Cardiac fibroblast (primary cell): ENCODE measurements at regions not wholly inside any gene's neighbourhood (a gene's known extent, or its start where the extent isn't known, plus 50 kb on each side); places are given as distances from the start of the nearest gene placed in this dataset.
"Not testable (repeated sequence)": the region's sequence is repeated elsewhere in the genome, so short reads cannot be mapped to it uniquely, and the experiment has no call there.

Experiments
- DNase-seq, 2 donors: peaks; one replicate each; pipeline versions ENCODE4 v3.0.0 to v3.0.0-alpha.2; 2010; ENCODE audit warnings: low read depth in 2 of 2
- H3K4me3 ChIP-seq, 2 donors: replicated peaks in 1 of 2; 1 replicate in 1 of 2; 2 replicates in 1 of 2; pipeline ENCODE4 v1.5.1; 2011; ENCODE audit warnings: low read depth in 2 of 2, low read length in 2 of 2, mild to moderate bottlenecking in 2 of 2, moderate library complexity in 1 of 2
- TF ChIP-seq, protein P1 (sequence below): IDR thresholded peaks from one replicate; pipeline ENCODE4 v1.5.1; 2011; ENCODE audit warnings: low read depth, mild to moderate bottlenecking, low read length, inconsistent platforms

DNA sequence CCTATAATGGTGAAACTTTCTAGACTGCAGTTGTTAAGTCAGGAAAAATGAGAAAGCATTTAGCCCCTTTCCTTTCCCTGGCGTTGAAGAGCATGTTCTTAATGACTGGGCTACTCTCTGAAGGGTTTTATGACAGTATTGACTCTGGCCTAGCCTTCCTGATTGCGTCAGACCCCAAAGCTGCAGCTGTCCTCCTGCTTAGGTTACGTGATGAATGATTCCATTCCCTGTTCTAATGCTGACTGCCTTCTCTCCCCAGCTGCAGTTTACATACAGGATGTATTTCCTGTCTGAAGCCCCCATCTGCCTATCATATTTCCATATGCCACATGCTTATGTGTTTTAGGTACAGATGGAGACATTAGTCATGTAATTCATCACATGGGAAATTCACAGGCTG, 105.8 kb upstream of the EGFL6 start:
- DNase-seq = peak; percentile 85 to 96
- H3K4me3 ChIP-seq = no peak overlapping the region
- TF ChIP-seq, protein P1, sequence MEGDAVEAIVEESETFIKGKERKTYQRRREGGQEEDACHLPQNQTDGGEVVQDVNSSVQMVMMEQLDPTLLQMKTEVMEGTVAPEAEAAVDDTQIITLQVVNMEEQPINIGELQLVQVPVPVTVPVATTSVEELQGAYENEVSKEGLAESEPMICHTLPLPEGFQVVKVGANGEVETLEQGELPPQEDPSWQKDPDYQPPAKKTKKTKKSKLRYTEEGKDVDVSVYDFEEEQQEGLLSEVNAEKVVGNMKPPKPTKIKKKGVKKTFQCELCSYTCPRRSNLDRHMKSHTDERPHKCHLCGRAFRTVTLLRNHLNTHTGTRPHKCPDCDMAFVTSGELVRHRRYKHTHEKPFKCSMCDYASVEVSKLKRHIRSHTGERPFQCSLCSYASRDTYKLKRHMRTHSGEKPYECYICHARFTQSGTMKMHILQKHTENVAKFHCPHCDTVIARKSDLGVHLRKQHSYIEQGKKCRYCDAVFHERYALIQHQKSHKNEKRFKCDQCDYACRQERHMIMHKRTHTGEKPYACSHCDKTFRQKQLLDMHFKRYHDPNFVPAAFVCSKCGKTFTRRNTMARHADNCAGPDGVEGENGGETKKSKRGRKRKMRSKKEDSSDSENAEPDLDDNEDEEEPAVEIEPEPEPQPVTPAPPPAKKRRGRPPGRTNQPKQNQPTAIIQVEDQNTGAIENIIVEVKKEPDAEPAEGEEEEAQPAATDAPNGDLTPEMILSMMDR = no peak

DNA sequence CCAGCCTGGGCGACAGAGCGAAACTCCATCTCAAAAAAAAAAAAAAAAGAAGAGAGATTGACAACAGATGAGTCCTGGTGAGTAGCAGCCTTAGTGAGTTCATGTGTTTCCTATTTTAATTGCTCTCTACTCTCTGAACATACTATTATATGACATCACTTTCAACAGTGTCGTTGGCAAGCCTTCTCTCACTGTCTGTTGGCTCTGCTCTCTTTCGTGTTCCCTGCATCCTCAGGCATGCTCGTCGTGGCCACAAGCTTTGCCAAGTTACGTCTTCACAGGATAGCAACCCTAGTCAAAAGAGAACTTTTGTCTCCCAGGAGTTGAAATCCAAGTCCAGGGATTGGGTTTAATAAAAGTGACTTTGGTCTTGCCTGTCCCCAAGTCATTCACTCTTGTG, 117.1 kb upstream of the EGFL6 start:
- no peak overlapping the region for H3K4me3 ChIP-seq
- TF ChIP-seq, protein P1 = no peak
- no peak for DNase-seq

DNA sequence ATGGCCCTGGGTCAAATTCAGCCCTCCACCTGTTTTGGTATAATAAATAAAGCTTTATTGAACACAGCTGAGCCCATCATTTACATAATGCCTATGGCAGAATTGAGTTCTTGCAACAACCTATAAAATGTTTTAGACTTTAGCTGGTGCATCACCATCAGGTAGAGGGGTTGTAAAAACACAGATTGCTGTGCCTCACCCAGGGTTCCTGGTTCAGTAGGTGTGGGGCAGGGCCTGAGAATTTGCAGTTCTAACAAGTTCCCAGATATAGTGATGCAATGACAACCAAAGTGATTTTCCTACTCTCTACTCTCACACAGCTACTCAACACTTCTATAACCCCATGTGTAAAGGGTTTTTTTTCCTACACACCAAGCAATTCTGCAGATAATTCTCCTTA, 120.0 kb upstream of the EGFL6 start:
- no peak for DNase-seq
- no peak overlapping the region for H3K4me3 ChIP-seq
- TF ChIP-seq, protein P1 = no peak

DNA sequence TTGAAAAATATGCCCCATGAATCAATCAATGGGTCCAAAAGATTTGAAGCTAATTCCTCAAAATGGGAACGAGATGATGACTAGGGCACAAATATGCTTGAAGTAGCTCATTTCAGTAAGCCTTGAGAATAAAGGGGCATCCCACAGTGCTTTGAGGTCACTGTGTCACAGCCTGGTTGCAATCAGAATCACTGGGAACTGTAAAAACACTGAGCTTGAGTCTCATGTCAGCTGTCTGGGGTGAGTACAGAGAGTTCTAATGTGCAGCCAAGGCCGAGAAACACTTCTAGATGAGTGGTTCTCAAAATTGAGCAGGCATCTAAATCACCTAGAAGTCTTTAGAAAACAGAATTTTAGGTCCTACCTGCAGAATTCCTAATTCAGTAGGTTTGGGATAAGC, 120.5 kb upstream of the EGFL6 start:
- DNase-seq = no peak
- no peak overlapping the region for H3K4me3 ChIP-seq
- TF ChIP-seq, protein P1 = no peak

DNA sequence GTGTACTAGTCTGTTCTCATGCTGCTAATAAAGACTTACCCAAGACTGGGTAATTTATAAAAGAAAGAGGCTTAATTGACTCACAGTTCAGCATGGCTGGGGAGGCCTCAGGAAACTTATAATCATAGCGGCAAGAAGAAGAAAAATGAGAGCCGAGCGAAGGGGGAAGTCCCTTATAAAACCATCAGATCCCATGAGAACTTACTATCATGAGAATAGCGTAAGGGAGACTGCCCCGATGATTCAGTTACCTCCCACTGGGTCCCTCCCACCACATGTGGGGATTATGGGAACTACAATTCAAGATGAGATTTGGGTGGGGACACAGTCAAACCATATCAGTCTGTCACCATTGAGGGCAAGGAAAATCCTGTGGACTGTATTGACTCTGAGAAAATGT, 121.8 kb upstream of the ATXN3L start:
- H3K4me3 ChIP-seq, DNase-seq: not testable (repeated sequence)

DNA sequence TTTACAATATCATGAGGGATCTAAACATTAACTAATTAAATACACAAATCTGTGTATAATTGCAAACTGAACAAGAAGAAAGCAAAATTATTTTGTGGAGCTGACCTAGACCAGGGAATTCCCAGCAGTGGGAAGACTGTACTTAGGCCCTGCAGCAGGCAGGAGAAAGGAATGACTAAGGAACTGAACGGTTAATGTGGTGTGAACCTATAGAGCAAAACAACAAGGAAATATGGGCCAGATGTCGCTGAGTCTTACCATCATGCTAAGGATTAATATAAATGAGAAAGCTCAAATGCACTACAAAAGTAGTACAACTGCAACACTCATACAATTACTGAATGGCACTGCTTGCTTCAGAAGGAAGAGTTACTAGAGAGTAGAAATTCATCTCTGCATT, 120.3 kb upstream of the ATXN3L start:
- no peak overlapping the region for H3K4me3 ChIP-seq
- no peak for DNase-seq
- TF ChIP-seq, protein P1 = no peak

DNA sequence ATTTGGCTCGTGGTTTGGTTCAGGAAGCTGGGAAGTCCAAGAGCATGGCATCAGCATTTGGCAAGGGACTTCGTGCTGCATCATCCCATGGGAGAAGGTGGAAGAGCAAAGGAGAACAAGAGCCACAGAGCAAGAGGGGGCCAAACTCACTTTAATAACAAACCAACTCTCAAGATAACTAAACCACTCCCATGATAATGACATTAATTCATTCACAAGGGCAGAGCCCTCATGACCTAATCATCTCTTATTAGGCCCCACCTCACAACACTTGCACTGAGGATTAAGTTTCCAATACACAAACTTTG, 113.4 kb upstream of the ATXN3L start:
- TF ChIP-seq, protein P1 = no peak
- H3K4me3 ChIP-seq = no peak overlapping the region
- DNase-seq = peak; percentile 71 to 84
